GM06990 (cell line): ENCODE measurements at regions not wholly inside any gene's neighbourhood (a gene's known extent, or its start where the extent isn't known, plus 50 kb on each side); places are given as distances from the start of the nearest gene placed in this dataset.

ENCODE experiments used
- DNase-seq: peaks from one replicate; pipeline ENCODE4 v3.0.0-alpha.2; 2011; ENCODE audit not compliant: insufficient read length; ENCODE audit errors: extremely low read depth
- H3K27me3 ChIP-seq: replicated peaks from 2 replicates; pipeline ENCODE4 v1.6.0; 2011; ENCODE audit warnings: low read length; ENCODE audit not compliant: control insufficient read depth, insufficient read depth
- H3K36me3 ChIP-seq: 2 replicates; pipeline ENCODE4 v1.5.1; 2011; ENCODE audit warnings: low read length; ENCODE audit not compliant: control insufficient read depth, insufficient read depth
- H3K4me3 ChIP-seq: replicated peaks from 2 replicates; pipeline ENCODE4 v1.5.1; 2011; ENCODE audit warnings: low read depth, mild to moderate bottlenecking, control low read depth, low read length
- TF ChIP-seq, protein P1 (sequence below): IDR thresholded peaks from 2 replicates; pipeline ENCODE4 v1.5.1; 2011; ENCODE audit warnings: low read length, control low read depth, mild to moderate bottlenecking, inconsistent platforms; ENCODE audit not compliant: insufficient read depth, poor library complexity, severe bottlenecking

- Histone ChIP-seq H3K27me3 (no peaks in the 10 kb centered on the region), H3K4me3 (no peak overlapping the region), H3K36me3 (no peaks in the 10 kb centered on the region)
- DNase-seq, result no peak
- TF ChIP-seq, protein P1, sequence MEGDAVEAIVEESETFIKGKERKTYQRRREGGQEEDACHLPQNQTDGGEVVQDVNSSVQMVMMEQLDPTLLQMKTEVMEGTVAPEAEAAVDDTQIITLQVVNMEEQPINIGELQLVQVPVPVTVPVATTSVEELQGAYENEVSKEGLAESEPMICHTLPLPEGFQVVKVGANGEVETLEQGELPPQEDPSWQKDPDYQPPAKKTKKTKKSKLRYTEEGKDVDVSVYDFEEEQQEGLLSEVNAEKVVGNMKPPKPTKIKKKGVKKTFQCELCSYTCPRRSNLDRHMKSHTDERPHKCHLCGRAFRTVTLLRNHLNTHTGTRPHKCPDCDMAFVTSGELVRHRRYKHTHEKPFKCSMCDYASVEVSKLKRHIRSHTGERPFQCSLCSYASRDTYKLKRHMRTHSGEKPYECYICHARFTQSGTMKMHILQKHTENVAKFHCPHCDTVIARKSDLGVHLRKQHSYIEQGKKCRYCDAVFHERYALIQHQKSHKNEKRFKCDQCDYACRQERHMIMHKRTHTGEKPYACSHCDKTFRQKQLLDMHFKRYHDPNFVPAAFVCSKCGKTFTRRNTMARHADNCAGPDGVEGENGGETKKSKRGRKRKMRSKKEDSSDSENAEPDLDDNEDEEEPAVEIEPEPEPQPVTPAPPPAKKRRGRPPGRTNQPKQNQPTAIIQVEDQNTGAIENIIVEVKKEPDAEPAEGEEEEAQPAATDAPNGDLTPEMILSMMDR, result no peak
Observed at GRCh38 chr12:9383585-9383984, 175.4 kb upstream of the PZP start.

DNA sequence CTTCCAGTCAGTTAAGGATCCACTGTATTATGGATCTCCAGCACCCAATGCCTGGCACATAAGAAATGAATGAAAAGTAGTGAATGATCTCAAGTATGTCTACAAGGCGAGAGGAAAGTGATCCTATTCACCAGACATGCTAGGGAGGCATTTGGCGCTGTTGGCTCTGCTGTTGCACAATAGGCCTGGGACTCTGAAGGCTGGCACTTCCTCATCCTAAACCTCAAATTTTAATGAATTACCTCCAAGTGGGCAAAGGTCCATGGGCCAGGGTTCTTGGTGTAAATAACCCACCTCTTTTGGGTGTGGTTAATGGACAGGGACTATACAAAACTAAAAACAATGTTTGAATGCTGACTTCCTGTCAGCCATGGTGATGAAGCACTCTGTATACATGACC is 173.4 kb upstream of the PZP start:
- peaks cover 1% of the 10 kb centered on the region for H3K27me3 ChIP-seq
- no peak overlapping the region for H3K4me3 ChIP-seq
- TF ChIP-seq, protein P1, result no peak
- H3K36me3 ChIP-seq, result no peaks in the 10 kb centered on the region
- DNase-seq, result no peak

DNA sequence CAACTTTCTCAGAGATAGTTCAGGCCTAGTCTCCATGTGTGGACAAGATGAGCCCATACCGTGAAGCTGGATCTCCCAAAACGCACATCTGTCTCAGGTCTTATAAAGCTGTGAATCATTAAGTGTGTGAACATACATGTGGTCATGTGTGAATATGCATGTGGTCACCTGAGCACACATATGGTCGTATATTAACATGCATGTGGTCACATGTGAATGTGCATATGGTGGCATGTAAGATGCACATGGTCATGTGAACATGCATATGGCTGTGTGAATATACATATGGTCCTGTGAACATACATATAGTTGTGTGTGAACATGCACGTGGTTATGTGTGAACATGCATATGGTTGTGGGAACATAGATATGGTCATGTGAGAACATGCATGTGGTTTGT is 172.5 kb upstream of the PZP start:
- peaks cover 1% of the 10 kb centered on the region for H3K27me3 ChIP-seq
- no peaks in the 10 kb centered on the region for H3K36me3 ChIP-seq
- TF ChIP-seq, protein P1, result no peak
- no peak overlapping the region for H3K4me3 ChIP-seq
- DNase-seq, result no peak

DNA sequence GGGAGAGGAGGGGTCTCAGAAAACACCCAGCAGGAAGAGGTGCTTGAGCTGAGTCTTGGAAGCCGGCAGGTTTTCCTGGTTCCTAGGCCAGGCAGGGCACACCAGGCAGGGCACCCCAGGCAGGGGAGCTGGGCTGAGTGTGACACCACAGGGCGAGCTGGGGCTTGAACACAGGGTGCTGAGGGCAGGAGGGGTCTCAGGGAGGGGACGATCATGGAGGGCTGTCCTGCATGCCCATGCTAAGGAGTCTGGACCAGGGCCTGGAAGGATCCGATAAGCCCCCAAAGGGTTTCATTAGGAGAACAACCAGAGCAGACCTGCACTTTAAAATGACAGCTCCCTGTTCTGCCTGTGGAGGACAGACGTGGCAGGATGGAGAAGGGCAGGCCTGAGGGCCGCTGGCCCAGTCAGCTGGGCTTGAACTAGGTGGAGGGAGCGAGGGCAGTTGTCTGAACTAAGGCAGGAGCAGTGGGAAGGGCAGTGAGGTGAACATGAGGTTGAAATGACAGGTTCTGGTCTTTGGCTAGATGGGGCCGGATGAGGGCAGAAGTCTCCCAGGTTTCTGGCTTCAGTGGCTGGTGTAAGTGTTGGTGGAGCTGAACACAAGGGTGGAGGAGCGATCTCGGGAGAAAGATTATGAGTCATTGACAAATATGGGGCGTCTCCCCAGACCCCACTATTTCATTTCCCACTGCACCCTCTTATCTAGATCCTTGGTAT is 171.0 kb upstream of the PZP start:
- peaks cover 1% of the 10 kb centered on the region for H3K27me3 ChIP-seq
- DNase-seq, result no peak
- no peaks in the 10 kb centered on the region for H3K36me3 ChIP-seq
- no peak overlapping the region for H3K4me3 ChIP-seq
- TF ChIP-seq, protein P1, result no peak

GRCh38 chr12:9378430-9378835 is 170.2 kb upstream of the PZP start:
- no peak for DNase-seq
- TF ChIP-seq, protein P1, result peak; percentile 46
- Histone ChIP-seq H3K4me3 (no peak overlapping the region), H3K36me3 (no peaks in the 10 kb centered on the region), H3K27me3 (peaks cover 1% of the 10 kb centered on the region)

GRCh38 chr12:9372202-9372601 is 164.0 kb upstream of the PZP start:
- Histone ChIP-seq H3K4me3 (no peak overlapping the region), H3K36me3 (no peaks in the 10 kb centered on the region), H3K27me3 (peaks cover 1% of the 10 kb centered on the region)
- TF ChIP-seq, protein P1, result no peak
- no peak for DNase-seq
